ENCODE measurements at regions not wholly inside any gene's neighbourhood (a gene's known extent, or its start where the extent isn't known, plus 50 kb on each side); places are given as distances from the start of the nearest gene placed in this dataset.

DNA sequence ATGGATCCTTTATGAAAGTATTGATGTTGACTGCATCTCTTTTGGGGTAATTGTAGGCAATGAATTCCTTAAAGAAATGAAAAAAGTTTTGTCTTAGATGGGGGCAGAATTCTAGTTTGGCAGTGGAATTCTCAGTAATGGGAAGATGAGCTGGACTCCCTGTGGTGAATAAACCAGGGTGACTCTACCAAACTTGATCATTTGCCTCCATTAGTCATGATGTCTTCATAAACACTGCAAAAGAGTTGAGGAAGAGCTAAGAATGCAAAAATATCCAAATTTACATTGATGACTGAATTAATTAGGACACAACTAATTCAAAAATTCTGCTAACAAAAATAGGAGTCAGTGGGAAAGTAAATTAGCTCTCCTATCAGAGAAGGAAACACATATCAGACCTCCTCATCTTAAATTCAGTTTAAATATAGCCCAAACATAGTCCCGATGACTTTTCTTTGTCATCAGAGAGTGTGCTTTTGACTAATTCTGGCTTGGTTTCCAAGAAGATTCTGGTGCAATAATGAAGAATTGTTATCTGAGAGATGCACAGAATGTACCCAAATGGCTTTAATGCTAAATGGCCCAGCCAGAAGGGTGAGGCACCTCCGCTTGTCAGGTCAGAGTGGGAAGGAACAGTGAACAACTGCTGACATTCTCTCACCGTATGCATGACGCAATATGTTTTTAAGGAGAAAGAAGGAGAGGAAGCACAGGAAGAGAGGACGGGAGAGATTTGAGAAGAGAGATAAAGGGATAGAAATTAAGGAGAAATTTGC lies 525.1 kb downstream of the LMO4 start:
- ChIA-PET POLR2A (no interaction called here), CTCF (no interaction called here)
- no TSS peak for BruUV-seq (replicated peaks)
- Mint-ChIP-seq H3K9me3 (ENCODE audit: unreplicated experiment) (no peaks in the 10 kb centered on the region), H3K4me1 (ENCODE audit: low read depth, unreplicated experiment) (peaks cover 14% of the 10 kb centered on the region), H3K27me3 (ENCODE audit: insufficient read depth, unreplicated experiment) (no peaks in the 10 kb centered on the region), H3K27ac (ENCODE audit: unreplicated experiment) (no peak overlapping the region), H3K36me3 (ENCODE audit: insufficient read depth, unreplicated experiment) (no peaks in the 10 kb centered on the region), H3K4me3 (ENCODE audit: unreplicated experiment) (no peak overlapping the region)
- H3K9me3 ChIP-seq = no peaks in the 10 kb centered on the region
- H3K36me3 ChIP-seq (ENCODE audit: control insufficient read depth, insufficient read depth, low read length) = no peaks in the 10 kb centered on the region
- TF ChIP-seq CTCF (IDR thresholded peaks at IDR 0.05; ENCODE audit: insufficient read depth in 1 of 2, low read depth in 1 of 2, low read length in 1 of 2, severe bottlenecking in 1 of 2, unreplicated experiment in 1 of 2) = no peak
- H3K27me3 ChIP-seq (replicated peaks; ENCODE audit: control insufficient read depth, insufficient read depth, low read length) = no peaks in the 10 kb centered on the region
- no peak overlapping the region for H3K4me3 ChIP-seq (ENCODE audit: low read depth, low read length)
- no peak for DNase-seq
- intact Hi-C loops (cut with micrococcal nuclease; ENCODE audit: unreplicated experiment) = no loop called here
- H3K4me1 ChIP-seq = no peaks in the 10 kb centered on the region

DNA sequence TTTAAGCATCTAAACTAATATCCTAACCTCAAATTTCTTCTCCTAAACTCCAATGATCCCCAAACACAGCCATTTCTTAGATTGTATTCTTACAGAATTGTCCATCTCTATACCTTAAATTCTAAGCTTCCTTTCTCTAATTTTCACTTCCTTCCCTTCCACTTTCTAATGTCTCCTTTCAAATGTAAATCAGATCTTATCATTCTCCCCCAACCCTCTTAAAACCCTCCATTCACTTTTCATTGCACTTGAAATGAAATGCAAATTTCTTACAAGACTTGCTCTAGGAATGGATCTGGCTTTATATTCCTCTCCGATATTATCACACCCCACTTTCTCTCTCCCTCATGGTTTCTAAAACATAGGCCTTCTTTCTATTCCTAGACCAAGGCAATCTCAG lies 534.6 kb downstream of the LMO4 start:
- no peak for DNase-seq
- intact Hi-C loops (cut with micrococcal nuclease; ENCODE audit: unreplicated experiment) = no loop called here
- Histone ChIP-seq H3K36me3 (ENCODE audit: control insufficient read depth, insufficient read depth, low read length) (no peaks in the 10 kb centered on the region), H3K27me3 (replicated peaks; ENCODE audit: control insufficient read depth, insufficient read depth, low read length) (no peaks in the 10 kb centered on the region), H3K4me3 (ENCODE audit: low read depth, low read length) (no peak overlapping the region), H3K4me1 (no peaks in the 10 kb centered on the region), H3K9me3 (no peaks in the 10 kb centered on the region)
- no peaks in the 10 kb centered on the region for H3K27me3 Mint-ChIP-seq (ENCODE audit: insufficient read depth, unreplicated experiment)
- H3K27ac Mint-ChIP-seq (ENCODE audit: unreplicated experiment) = no peak overlapping the region
- no peaks in the 10 kb centered on the region for H3K36me3 Mint-ChIP-seq (ENCODE audit: insufficient read depth, unreplicated experiment)
- H3K4me3 Mint-ChIP-seq (ENCODE audit: unreplicated experiment) = no peak overlapping the region
- TF ChIP-seq CTCF (IDR thresholded peaks at IDR 0.05; ENCODE audit: insufficient read depth in 1 of 2, low read depth in 1 of 2, low read length in 1 of 2, severe bottlenecking in 1 of 2, unreplicated experiment in 1 of 2) = no peak
- POLR2A ChIA-PET = no interaction called here
- no TSS peak for BruUV-seq (replicated peaks)
- CTCF ChIA-PET = no interaction called here
- H3K9me3 Mint-ChIP-seq (ENCODE audit: unreplicated experiment) = peaks cover 23% of the 10 kb centered on the region
- H3K4me1 Mint-ChIP-seq (ENCODE audit: low read depth, unreplicated experiment) = no peaks in the 10 kb centered on the region

DNA sequence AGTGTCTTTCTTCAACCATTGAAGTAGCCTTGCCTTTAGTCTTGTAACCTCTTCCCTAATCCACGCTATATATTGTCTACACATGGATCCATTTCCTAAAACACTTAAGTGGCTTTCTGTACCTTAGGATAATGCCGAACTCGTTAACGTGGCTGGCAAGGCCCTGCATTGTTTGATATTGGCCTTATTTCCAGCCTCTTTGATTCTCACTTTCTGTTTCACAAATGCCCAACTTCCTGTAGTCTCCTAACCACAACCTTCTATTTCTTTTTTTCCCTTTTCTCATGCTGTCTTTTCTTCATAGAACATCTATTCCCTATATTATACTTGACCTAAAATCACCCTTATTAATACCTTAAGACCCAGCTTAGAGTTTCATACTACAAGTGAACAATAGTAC lies 536.0 kb downstream of the LMO4 start:
- H3K4me1 ChIP-seq = no peaks in the 10 kb centered on the region
- no peaks in the 10 kb centered on the region for H3K4me1 Mint-ChIP-seq (ENCODE audit: low read depth, unreplicated experiment)
- CTCF ChIA-PET = no interaction called here

More for the DNA sequence above, 536.0 kb downstream of the LMO4 start:
- no peak for DNase-seq
- Mint-ChIP-seq H3K36me3 (ENCODE audit: insufficient read depth, unreplicated experiment) (no peaks in the 10 kb centered on the region), H3K4me3 (ENCODE audit: unreplicated experiment) (no peak overlapping the region), H3K27me3 (ENCODE audit: insufficient read depth, unreplicated experiment) (no peaks in the 10 kb centered on the region), H3K9me3 (ENCODE audit: unreplicated experiment) (peaks cover 31% of the 10 kb centered on the region), H3K27ac (ENCODE audit: unreplicated experiment) (no peak overlapping the region)
- POLR2A ChIA-PET = no interaction called here
- no peak for TF ChIP-seq CTCF (IDR thresholded peaks at IDR 0.05; ENCODE audit: insufficient read depth in 1 of 2, low read depth in 1 of 2, low read length in 1 of 2, severe bottlenecking in 1 of 2, unreplicated experiment in 1 of 2)
- no peak overlapping the region for H3K4me3 ChIP-seq (ENCODE audit: low read depth, low read length)
- no peaks in the 10 kb centered on the region for H3K9me3 ChIP-seq
- BruUV-seq (replicated peaks) = no TSS peak
- H3K27me3 ChIP-seq (replicated peaks; ENCODE audit: control insufficient read depth, insufficient read depth, low read length) = no peaks in the 10 kb centered on the region
- no peaks in the 10 kb centered on the region for H3K36me3 ChIP-seq (ENCODE audit: control insufficient read depth, insufficient read depth, low read length)
- intact Hi-C loops (cut with micrococcal nuclease; ENCODE audit: unreplicated experiment) = no loop called here

Measured in Caco-2 (cell line).